A172 (cell line): ENCODE measurements at regions not wholly inside any gene's neighbourhood (a gene's known extent, or its start where the extent isn't known, plus 50 kb on each side); places are given as distances from the start of the nearest gene placed in this dataset.

Experiments
- DNase-seq: peaks from one replicate; pipeline ENCODE4 v3.0.0-alpha.2; 2015; ENCODE audit warnings: low spot score

GRCh38 chr16:7014756-7015155 lies 317.9 kb upstream of the RBFOX1 start:
- DNase-seq = no peak

GRCh38 chr16:7013990-7014389 lies 318.7 kb upstream of the RBFOX1 start:
- no peak for DNase-seq

- DNase-seq = no peak
Observed at GRCh38 chr16:7004266-7004665, 328.4 kb upstream of the RBFOX1 start.

GRCh38 chr16:6993544-6993943 lies 339.1 kb upstream of the RBFOX1 start:
- DNase-seq = no peak

GRCh38 chr16:6988846-6989245 lies 343.8 kb upstream of the RBFOX1 start:
- DNase-seq = no peak

GRCh38 chr16:6977916-6978315 lies 354.7 kb upstream of the RBFOX1 start:
- DNase-seq = no peak

GRCh38 chr16:6977291-6977690 lies 355.4 kb upstream of the RBFOX1 start:
- DNase-seq = no peak

- DNase-seq = no peak
Observed at GRCh38 chr16:6976716-6977115, 355.9 kb upstream of the RBFOX1 start.

- DNase-seq = no peak
Observed at GRCh38 chr16:6970171-6970857, 362.3 kb upstream of the RBFOX1 start.

- no peak for DNase-seq
Observed at GRCh38 chr16:6969594-6969993, 363.1 kb upstream of the RBFOX1 start.

- no peak for DNase-seq
Observed at GRCh38 chr16:6967796-6968320, 364.8 kb upstream of the RBFOX1 start.

- no peak for DNase-seq
Observed at GRCh38 chr16:6966925-6967324, 365.7 kb upstream of the RBFOX1 start.

- no peak for DNase-seq
Observed at GRCh38 chr16:6964679-6965078, 368.0 kb upstream of the RBFOX1 start.

GRCh38 chr16:6961704-6962103 lies 370.9 kb upstream of the RBFOX1 start:
- no peak for DNase-seq

- no peak for DNase-seq
Observed at GRCh38 chr16:6958184-6958583, 374.5 kb upstream of the RBFOX1 start.

- no peak for DNase-seq
Observed at GRCh38 chr16:6957681-6958080, 375.0 kb upstream of the RBFOX1 start.

GRCh38 chr16:6956511-6956910 lies 376.1 kb upstream of the RBFOX1 start:
- DNase-seq = no peak

GRCh38 chr16:6955303-6955702 lies 377.3 kb upstream of the RBFOX1 start:
- DNase-seq = no peak

- no peak for DNase-seq
Observed at GRCh38 chr16:6949240-6949639, 383.4 kb upstream of the RBFOX1 start.

- no peak for DNase-seq
Observed at GRCh38 chr16:6947291-6947690, 385.4 kb upstream of the RBFOX1 start.

- DNase-seq = no peak
Observed at GRCh38 chr16:6946802-6947201, 385.8 kb upstream of the RBFOX1 start.

- no peak for DNase-seq
Observed at GRCh38 chr16:6946106-6946505, 386.5 kb upstream of the RBFOX1 start.

- no peak for DNase-seq
Observed at GRCh38 chr16:6940968-6941367, 391.7 kb upstream of the RBFOX1 start.

- no peak for DNase-seq
Observed at GRCh38 chr16:6937641-6938040, 395.0 kb upstream of the RBFOX1 start.
